GM21381 (cell line): ENCODE measurements at regions not wholly inside any gene's neighbourhood (a gene's known extent, or its start where the extent isn't known, plus 50 kb on each side); places are given as distances from the start of the nearest gene placed in this dataset.
"Not testable (repeated sequence)": the region's sequence is repeated elsewhere in the genome, so short reads cannot be mapped to it uniquely, and the experiment has no call there.

ENCODE experiments used
- ATAC-seq: cut with Tn5 transposase; IDR thresholded peaks from one replicate; pipeline ENCODE4 v1.9.1; 2021; ENCODE audit warnings: mild to moderate bottlenecking, moderate library complexity; ENCODE audit not compliant: unreplicated experiment

DNA sequence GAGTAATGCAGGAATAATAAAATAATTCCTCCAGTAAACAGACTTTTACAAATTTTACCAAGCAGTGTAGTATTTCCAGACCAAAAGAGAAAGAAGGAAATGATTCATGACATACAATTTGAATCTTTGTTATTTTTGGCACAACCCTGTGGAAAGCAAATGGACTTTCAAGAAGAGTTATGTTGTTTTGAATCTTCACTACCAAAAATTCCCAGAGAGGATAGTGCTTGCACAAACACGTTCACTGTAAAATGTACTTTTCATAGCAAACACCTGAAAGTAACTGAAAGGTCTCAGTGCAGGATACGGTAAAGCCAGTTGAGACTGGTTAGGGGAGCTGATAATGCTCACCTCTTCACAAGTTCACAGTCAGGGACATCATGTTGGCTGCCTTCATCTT lies 107.1 kb downstream of the USP22 start:
- no peak for ATAC-seq

DNA sequence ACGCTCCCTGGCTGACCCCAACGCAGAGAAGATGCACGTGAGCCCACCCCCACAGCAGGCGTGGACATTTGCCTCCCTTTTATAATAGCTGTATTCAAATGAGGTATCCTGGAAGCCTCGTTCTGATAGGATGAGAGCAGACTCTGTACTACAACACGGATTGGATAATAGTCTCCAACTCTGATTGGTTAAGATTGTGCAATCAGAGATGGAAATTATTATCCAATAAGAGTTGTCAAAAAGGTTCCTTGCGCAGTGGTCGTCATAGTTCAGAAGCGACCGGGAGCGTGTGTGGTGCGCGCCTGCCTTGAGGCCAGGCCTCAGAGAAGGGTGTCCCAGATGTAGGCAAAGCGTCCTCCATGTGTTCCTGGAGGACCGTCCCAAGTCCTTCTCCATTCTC lies 104.6 kb downstream of the USP22 start:
- ATAC-seq, result no peak

DNA sequence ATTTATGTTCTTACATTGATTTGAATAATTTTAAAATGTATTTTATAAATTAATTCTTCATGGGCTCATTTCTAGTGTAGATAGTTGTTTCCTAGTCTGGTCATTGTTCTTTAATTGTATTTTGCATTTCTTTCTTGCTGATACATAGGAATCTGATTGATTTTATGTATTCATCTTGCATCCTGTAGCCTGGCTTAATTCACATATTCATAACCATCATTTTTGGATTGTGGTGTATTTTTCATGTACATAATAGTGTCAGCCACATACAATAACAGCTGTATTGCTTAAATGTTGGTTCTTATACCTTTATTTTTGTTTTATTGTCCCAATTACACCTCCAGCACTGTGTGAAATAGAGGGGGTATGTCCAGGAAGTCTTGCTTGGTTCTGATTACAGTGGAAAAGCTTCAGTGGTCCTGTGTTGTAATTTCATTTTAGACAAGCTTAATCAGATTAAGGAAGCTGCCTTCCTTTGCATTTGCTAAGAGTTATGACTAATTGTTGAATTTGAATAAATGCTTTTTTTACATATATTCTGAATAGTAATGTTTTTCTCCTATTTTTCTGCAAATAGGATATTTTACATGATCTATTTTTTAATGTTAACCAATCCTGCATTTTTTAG lies 103.7 kb downstream of the USP22 start:
- no peak for ATAC-seq

DNA sequence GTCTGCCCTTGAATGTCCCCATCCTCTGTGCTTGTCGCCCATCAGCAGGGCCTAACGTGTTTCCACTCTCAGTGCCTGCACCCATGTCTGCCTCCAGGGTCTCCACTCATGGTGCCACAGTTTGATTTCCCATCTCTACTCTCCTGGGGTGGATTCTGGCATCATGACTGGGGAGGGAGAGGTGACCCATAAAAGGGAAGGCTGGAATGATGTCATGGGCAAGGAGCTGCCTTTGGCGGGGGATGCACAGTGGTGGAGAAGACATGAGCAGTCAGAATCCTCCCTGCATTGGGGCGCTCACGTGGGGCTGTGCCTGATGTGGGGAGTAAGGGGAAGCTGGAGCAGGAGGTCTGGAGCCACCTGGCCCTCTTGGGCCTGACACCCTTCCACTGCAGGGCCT lies 100.9 kb downstream of the USP22 start:
- ATAC-seq, result no peak

DNA sequence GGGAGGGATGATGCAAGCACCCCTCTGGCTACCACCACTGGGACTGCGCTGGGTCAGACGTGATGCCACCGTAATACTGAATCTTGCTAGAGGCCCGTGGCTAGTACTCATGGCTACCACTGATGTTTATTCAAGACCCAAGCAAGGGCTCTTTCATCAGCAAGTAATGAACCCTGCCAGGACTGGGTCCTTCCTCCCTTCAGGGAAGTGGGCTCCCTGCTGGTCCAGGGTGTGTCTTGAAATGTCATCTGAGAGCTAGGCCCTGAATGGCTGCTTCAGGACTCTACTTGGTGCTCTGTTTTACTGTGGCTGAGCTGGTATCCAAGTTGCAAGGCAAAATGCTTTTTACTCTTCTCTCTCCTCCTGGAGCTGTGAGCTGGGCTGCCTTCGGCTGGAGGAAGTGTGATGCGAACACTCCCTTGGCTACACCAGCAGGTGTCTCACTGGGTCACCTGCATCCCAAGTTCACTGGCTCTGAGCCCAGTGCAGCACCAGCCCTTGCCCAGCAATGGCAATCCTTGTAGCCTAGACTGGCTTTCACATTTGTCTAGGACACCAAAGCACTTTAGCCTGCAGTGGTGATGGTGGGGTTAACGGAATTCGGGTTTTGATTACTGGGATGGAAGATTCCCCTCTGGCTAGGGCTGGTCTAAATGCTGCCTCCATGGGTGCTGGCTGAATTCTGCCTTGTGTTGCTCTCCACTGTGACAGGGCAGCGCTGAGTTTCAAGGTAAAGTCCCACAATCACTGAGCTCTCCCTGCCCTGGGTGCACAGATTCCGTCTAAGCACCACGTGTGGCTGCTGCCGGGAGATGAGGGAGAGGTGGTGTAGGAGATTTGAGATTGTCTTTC lies 98.6 kb downstream of the USP22 start:
- no peak for ATAC-seq

DNA sequence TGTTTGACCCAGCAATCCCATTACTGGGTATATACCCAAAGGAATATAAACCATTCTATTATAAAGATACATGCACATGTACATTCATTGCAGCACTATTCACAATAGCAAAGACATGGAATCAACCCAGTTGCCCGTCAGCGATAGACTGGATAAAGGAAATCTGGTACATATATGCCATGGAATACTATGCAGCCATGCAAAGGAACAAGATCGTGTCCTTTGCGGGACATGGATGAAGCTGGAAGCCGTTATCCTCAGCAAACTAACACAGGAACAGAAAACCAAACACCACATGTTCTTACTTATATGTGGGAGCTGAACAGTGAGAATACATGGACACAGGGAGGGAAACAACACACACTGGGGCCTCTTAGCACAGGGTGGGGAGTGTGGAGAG lies 95.1 kb downstream of the USP22 start:
- not testable (repeated sequence) for ATAC-seq

DNA sequence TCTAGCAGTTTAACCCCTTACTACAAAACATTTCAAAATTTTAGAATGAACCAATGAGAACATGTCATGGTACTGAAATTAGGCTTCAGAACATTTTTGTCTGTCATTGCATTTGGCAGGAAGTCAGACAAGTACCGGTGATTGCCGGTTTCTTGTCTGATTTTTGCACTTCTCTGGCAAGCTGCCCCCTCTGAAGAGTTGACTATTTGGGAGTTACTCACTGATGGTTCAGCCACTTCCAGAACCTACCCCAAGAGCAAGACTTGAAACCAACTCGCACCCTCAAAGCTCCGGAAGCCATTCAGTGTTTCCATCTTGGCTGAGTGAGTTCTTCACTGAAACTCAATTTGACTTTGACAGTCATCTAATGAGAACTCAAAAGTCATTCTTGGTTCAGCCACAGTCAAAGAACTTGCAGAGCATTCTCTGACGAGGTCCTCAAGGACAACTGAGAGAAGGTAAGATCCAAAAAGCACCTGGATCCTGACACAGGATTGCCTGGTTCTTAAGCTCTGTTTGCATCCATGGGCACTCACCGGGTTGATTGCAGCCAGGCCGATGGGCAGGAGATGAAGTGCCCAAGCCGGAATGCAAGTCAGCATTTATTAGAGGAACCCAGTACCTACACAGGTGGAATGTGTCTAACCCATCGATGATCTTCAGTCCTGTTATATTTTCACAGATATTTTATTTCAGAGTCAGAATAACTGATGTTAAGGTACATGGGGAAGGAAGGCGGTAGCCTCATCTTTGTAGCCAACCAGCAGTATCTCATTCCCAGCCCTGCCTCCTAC lies 93.6 kb downstream of the USP22 start:
- no peak for ATAC-seq
